ENCODE measurements at regions not wholly inside any gene's neighbourhood (a gene's known extent, or its start where the extent isn't known, plus 50 kb on each side); places are given as distances from the start of the nearest gene placed in this dataset.

- TF ChIP-seq CTCF (IDR thresholded peaks at IDR 0.05; ENCODE audit: insufficient read depth, low read length, poor library complexity, severe bottlenecking): no peak
- TF ChIP-seq EZH2phosphoT487 (conservative IDR thresholded peaks at IDR 0.05; ENCODE audit: low read length): no peak
Observed at GRCh38 chr20:12305188-12305950, 387.7 kb downstream of the BTBD3 start.
